OCI-LY3 (cell line): ENCODE measurements at regions not wholly inside any gene's neighbourhood (a gene's known extent, or its start where the extent isn't known, plus 50 kb on each side); places are given as distances from the start of the nearest gene placed in this dataset.

Experiments used
- EZH2phosphoT487 ChIP-seq: fragments of 200-600 bp; shearing (Covaris generic); IDR thresholded peaks from 2 replicates; pipeline ENCODE4 v1.6.1; 2018; ENCODE audit warnings: antibody characterized with exemption, mixed run types, low read depth
- TF ChIP-seq, protein P1 (sequence below): fragments of 200-600, 300-600 bp; sonication (generic); IDR thresholded peaks from 2 replicates; pipeline ENCODE4 v1.5.1; 2014; ENCODE audit warnings: antibody characterized with exemption, low read length, low read depth

DNA sequence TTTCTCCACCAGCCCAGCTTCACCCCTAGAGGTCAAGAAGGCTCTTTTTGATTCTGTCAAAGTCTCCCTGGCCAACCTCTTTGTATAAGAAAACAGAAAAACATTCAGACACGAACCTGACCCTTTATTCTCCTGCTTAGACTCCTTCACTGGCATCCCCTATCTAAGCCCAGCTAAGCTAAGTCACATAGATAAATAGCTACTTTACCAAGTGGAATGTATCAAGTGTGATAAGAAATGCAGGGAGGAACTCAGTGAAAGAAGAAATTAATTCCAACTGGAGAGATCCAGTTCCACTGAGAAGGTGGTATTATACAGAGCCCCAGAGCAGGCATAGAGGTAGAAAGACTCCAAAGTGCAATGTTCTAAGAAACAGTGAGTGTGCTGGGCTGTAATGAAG, 489.5 kb downstream of the TNS1 start:
- TF ChIP-seq, protein P1, sequence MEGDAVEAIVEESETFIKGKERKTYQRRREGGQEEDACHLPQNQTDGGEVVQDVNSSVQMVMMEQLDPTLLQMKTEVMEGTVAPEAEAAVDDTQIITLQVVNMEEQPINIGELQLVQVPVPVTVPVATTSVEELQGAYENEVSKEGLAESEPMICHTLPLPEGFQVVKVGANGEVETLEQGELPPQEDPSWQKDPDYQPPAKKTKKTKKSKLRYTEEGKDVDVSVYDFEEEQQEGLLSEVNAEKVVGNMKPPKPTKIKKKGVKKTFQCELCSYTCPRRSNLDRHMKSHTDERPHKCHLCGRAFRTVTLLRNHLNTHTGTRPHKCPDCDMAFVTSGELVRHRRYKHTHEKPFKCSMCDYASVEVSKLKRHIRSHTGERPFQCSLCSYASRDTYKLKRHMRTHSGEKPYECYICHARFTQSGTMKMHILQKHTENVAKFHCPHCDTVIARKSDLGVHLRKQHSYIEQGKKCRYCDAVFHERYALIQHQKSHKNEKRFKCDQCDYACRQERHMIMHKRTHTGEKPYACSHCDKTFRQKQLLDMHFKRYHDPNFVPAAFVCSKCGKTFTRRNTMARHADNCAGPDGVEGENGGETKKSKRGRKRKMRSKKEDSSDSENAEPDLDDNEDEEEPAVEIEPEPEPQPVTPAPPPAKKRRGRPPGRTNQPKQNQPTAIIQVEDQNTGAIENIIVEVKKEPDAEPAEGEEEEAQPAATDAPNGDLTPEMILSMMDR, result no peak
- TF ChIP-seq EZH2phosphoT487, result no peak
